C4-2B (cell line): ENCODE measurements at regions not wholly inside any gene's neighbourhood (a gene's known extent, or its start where the extent isn't known, plus 50 kb on each side); places are given as distances from the start of the nearest gene placed in this dataset.
"Not testable (repeated sequence)": the region's sequence is repeated elsewhere in the genome, so short reads cannot be mapped to it uniquely, and the experiment has no call there.

Experiments used
- CTCF ChIP-seq: fragments of 450-650 bp; conservative IDR thresholded peaks from 2 replicates; pipeline ENCODE4 v1.5.1; 2017; ENCODE audit warnings: mild to moderate bottlenecking
- ZFX ChIP-seq: fragments of 450-650 bp; IDR thresholded peaks from 2 replicates; pipeline ENCODE4 v1.6.1; 2017

- TF ChIP-seq CTCF, ZFX: not testable (repeated sequence)
Observed at GRCh38 chr12:73009138-73009834, 737.1 kb downstream of the TRHDE start.
